ENCODE measurements at regions not wholly inside any gene's neighbourhood (a gene's known extent, or its start where the extent isn't known, plus 50 kb on each side); places are given as distances from the start of the nearest gene placed in this dataset.

GRCh38 chrX:39857780-39858179 lies 240.0 kb downstream of the BCOR start:
- H3K27me3 ChIP-seq (replicated peaks; ENCODE audit: insufficient read depth): no peaks in the 10 kb centered on the region
- no peak for DNase-seq (ENCODE audit: low spot score)
- no peaks in the 10 kb centered on the region for H3K36me3 ChIP-seq
- H3K9me3 ChIP-seq: no peaks in the 10 kb centered on the region
- no peak overlapping the region for H3K4me3 ChIP-seq
- peaks cover 8 to 19% of the 10 kb centered on the region in 2 donors for H3K4me1 ChIP-seq (ENCODE audit: control insufficient read depth in 1 of 2, low read depth in 2 of 2)
- TF ChIP-seq CTCF (IDR thresholded peaks at IDR 0.05): no peak
- no peak overlapping the region for H3K27ac ChIP-seq
- ATAC-seq (ENCODE audit: insufficient number of reproducible peaks, low FRiP score, low read depth): no peak

- H3K4me1 ChIP-seq (ENCODE audit: control insufficient read depth in 1 of 2, low read depth in 2 of 2): peaks cover 8 to 19% of the 10 kb centered on the region in 2 donors
- H3K27me3 ChIP-seq (replicated peaks; ENCODE audit: insufficient read depth): no peaks in the 10 kb centered on the region
- no peak for TF ChIP-seq CTCF (IDR thresholded peaks at IDR 0.05)
- DNase-seq (ENCODE audit: low spot score) (no peak), ATAC-seq (ENCODE audit: insufficient number of reproducible peaks, low FRiP score, low read depth) (no peak)
- H3K9me3 ChIP-seq: no peaks in the 10 kb centered on the region
- no peaks in the 10 kb centered on the region for H3K36me3 ChIP-seq
- no peak overlapping the region for H3K27ac ChIP-seq
- no peak overlapping the region for H3K4me3 ChIP-seq
Observed at GRCh38 chrX:39859991-39860861, 237.5 kb downstream of the BCOR start.

GRCh38 chrX:39862963-39863362 lies 234.8 kb downstream of the BCOR start:
- no peaks in the 10 kb centered on the region for H3K9me3 ChIP-seq
- H3K27ac ChIP-seq: no peak overlapping the region
- no peak for DNase-seq (ENCODE audit: low spot score)
- no peaks in the 10 kb centered on the region for H3K36me3 ChIP-seq
- TF ChIP-seq CTCF (IDR thresholded peaks at IDR 0.05): no peak
- no peak overlapping the region for H3K4me3 ChIP-seq
- H3K4me1 ChIP-seq (ENCODE audit: control insufficient read depth in 1 of 2, low read depth in 2 of 2): no peaks in the 10 kb centered on the region
- no peaks in the 10 kb centered on the region for H3K27me3 ChIP-seq (replicated peaks; ENCODE audit: insufficient read depth)
- no peak for ATAC-seq (ENCODE audit: insufficient number of reproducible peaks, low FRiP score, low read depth)

- DNase-seq (ENCODE audit: low spot score): no peak
- Histone ChIP-seq H3K27ac (no peak overlapping the region), H3K27me3 (replicated peaks; ENCODE audit: insufficient read depth) (no peaks in the 10 kb centered on the region), H3K36me3 (no peaks in the 10 kb centered on the region), H3K9me3 (no peaks in the 10 kb centered on the region), H3K4me1 (ENCODE audit: control insufficient read depth in 1 of 2, low read depth in 2 of 2) (no peaks in the 10 kb centered on the region), H3K4me3 (no peak overlapping the region)
- no peak for TF ChIP-seq CTCF (IDR thresholded peaks at IDR 0.05)
- ATAC-seq (ENCODE audit: insufficient number of reproducible peaks, low FRiP score, low read depth): no peak
Observed at GRCh38 chrX:39866229-39866628, 231.5 kb downstream of the BCOR start.

- no peaks in the 10 kb centered on the region for H3K27me3 ChIP-seq (replicated peaks; ENCODE audit: insufficient read depth)
- TF ChIP-seq CTCF (IDR thresholded peaks at IDR 0.05): no peak
- no peak overlapping the region for H3K4me3 ChIP-seq
- no peak overlapping the region for H3K27ac ChIP-seq
- no peaks in the 10 kb centered on the region for H3K4me1 ChIP-seq (ENCODE audit: control insufficient read depth in 1 of 2, low read depth in 2 of 2)
- no peak for DNase-seq (ENCODE audit: low spot score)
- no peak for ATAC-seq (ENCODE audit: insufficient number of reproducible peaks, low FRiP score, low read depth)
- no peaks in the 10 kb centered on the region for H3K9me3 ChIP-seq
- no peaks in the 10 kb centered on the region for H3K36me3 ChIP-seq
Observed at GRCh38 chrX:39869846-39870601, 227.7 kb downstream of the BCOR start.
